Chondrocyte (in vitro differentiated cells): ENCODE measurements at regions not wholly inside any gene's neighbourhood (a gene's known extent, or its start where the extent isn't known, plus 50 kb on each side); places are given as distances from the start of the nearest gene placed in this dataset.

Source experiments
- DNase-seq: peaks from one replicate; pipeline ENCODE4 v3.0.0; 2021; ENCODE audit warnings: mixed read lengths, low spot score
- H3K27ac Mint-ChIP-seq: one replicate; pipeline ENCODE4 v1.8.0; 2021; ENCODE audit warnings: mild to moderate bottlenecking, moderate library complexity, mixed read lengths; ENCODE audit not compliant: unreplicated experiment
- H3K27me3 Mint-ChIP-seq: 2 replicates; pipeline ENCODE4 v1.8.0; 2021; ENCODE audit warnings: low read depth, mixed read lengths
- H3K36me3 Mint-ChIP-seq: 2 replicates; pipeline ENCODE4 v1.8.0; 2021; ENCODE audit warnings: low read depth, mixed read lengths
- H3K4me1 Mint-ChIP-seq: 2 replicates; pipeline ENCODE4 v1.8.0; 2021; ENCODE audit warnings: low read depth, mild to moderate bottlenecking, mixed read lengths
- H3K4me3 Mint-ChIP-seq: one replicate; pipeline ENCODE4 v1.8.0; 2021; ENCODE audit warnings: mild to moderate bottlenecking, moderate library complexity, mixed read lengths; ENCODE audit not compliant: unreplicated experiment
- H3K9me3 Mint-ChIP-seq: 2 replicates; pipeline ENCODE4 v1.8.0; 2021; ENCODE audit warnings: low read depth, mixed read lengths
- CTCF ChIP-seq: fragments of 200-600 bp; sonication (generic); IDR thresholded peaks from 2 replicates; pipeline ENCODE4 v1.5.0; 2021; ENCODE audit warnings: antibody characterized with exemption, mild to moderate bottlenecking, moderate library complexity

GRCh38 chr18:53739700-53740099, 484.8 kb downstream of the MBD2 start:
- no peak overlapping the region for H3K4me3 Mint-ChIP-seq
- no peak for TF ChIP-seq CTCF
- no peaks in the 10 kb centered on the region for H3K4me1 Mint-ChIP-seq
- peaks cover 5% of the 10 kb centered on the region for H3K9me3 Mint-ChIP-seq
- peaks cover 2% of the 10 kb centered on the region for H3K27me3 Mint-ChIP-seq
- no peaks in the 10 kb centered on the region for H3K36me3 Mint-ChIP-seq
- no peak overlapping the region for H3K27ac Mint-ChIP-seq
- DNase-seq: no peak

GRCh38 chr18:53735526-53735925, 488.9 kb downstream of the MBD2 start:
- no peaks in the 10 kb centered on the region for H3K27me3 Mint-ChIP-seq
- no peaks in the 10 kb centered on the region for H3K4me1 Mint-ChIP-seq
- no peak overlapping the region for H3K27ac Mint-ChIP-seq
- no peak overlapping the region for H3K4me3 Mint-ChIP-seq
- no peaks in the 10 kb centered on the region for H3K36me3 Mint-ChIP-seq
- DNase-seq: no peak
- TF ChIP-seq CTCF: no peak
- peaks cover 10% of the 10 kb centered on the region for H3K9me3 Mint-ChIP-seq

- no peaks in the 10 kb centered on the region for H3K4me1 Mint-ChIP-seq
- no peak for TF ChIP-seq CTCF
- DNase-seq: no peak
- H3K4me3 Mint-ChIP-seq: no peak overlapping the region
- H3K27me3 Mint-ChIP-seq: peaks cover 11% of the 10 kb centered on the region
- H3K9me3 Mint-ChIP-seq: no peaks in the 10 kb centered on the region
- H3K27ac Mint-ChIP-seq: no peak overlapping the region
- H3K36me3 Mint-ChIP-seq: no peaks in the 10 kb centered on the region
Observed at GRCh38 chr18:53715243-53715853, 509.1 kb downstream of the MBD2 start.

- H3K27ac Mint-ChIP-seq: no peak overlapping the region
- no peak for DNase-seq
- H3K4me3 Mint-ChIP-seq: no peak overlapping the region
- H3K27me3 Mint-ChIP-seq: peaks cover 12% of the 10 kb centered on the region
- peaks cover 8% of the 10 kb centered on the region for H3K9me3 Mint-ChIP-seq
- no peaks in the 10 kb centered on the region for H3K4me1 Mint-ChIP-seq
- H3K36me3 Mint-ChIP-seq: no peaks in the 10 kb centered on the region
- TF ChIP-seq CTCF: no peak
Observed at GRCh38 chr18:53710080-53710479, 514.4 kb downstream of the MBD2 start.

- Mint-ChIP-seq H3K4me3 (no peak overlapping the region), H3K27me3 (peaks cover 22% of the 10 kb centered on the region), H3K9me3 (no peaks in the 10 kb centered on the region), H3K27ac (no peak overlapping the region), H3K4me1 (no peaks in the 10 kb centered on the region), H3K36me3 (no peaks in the 10 kb centered on the region)
- DNase-seq: no peak
- TF ChIP-seq CTCF: no peak
Observed at GRCh38 chr18:53702480-53702879, 522.0 kb downstream of the MBD2 start.
